Activated CD4-positive, CD25-positive, alpha-beta regulatory T cell (primary cell): ENCODE measurements at regions not wholly inside any gene's neighbourhood (a gene's known extent, or its start where the extent isn't known, plus 50 kb on each side); places are given as distances from the start of the nearest gene placed in this dataset.

ENCODE experiments used
- DNase-seq, 4 experiments: peaks; one replicate each; lab custom pipeline; 2025; lab: John Stamatoyannopoulos, UW

GRCh38 chr1:209427277-209427676 is 156.2 kb upstream of the CAMK1G start:
- no peak for DNase-seq

GRCh38 chr1:209427811-209428210 is 155.7 kb upstream of the CAMK1G start:
- no peak for DNase-seq

GRCh38 chr1:209428241-209428921 is 155.1 kb upstream of the CAMK1G start:
- no peak for DNase-seq

- no peak for DNase-seq
Observed at GRCh38 chr1:209429611-209430010, 153.9 kb upstream of the CAMK1G start.

- DNase-seq, result no peak
Observed at GRCh38 chr1:209430107-209430506, 153.4 kb upstream of the CAMK1G start.

GRCh38 chr1:209430821-209431259 is 152.7 kb upstream of the CAMK1G start:
- no peak for DNase-seq

GRCh38 chr1:209431402-209431801 is 152.1 kb upstream of the CAMK1G start:
- DNase-seq, result no peak

- DNase-seq, result no peak
Observed at GRCh38 chr1:209431813-209432442, 151.6 kb upstream of the CAMK1G start.

- DNase-seq, result no peak
Observed at GRCh38 chr1:209432443-209432825, 151.1 kb upstream of the CAMK1G start.

- DNase-seq, result no peak
Observed at GRCh38 chr1:209433649-209434031, 149.9 kb upstream of the CAMK1G start.

GRCh38 chr1:209434066-209434465 is 149.4 kb upstream of the CAMK1G start:
- DNase-seq, result no peak

- DNase-seq, result no peak
Observed at GRCh38 chr1:209434631-209435217, 148.8 kb upstream of the CAMK1G start.

- no peak for DNase-seq
Observed at GRCh38 chr1:209435654-209436566, 147.6 kb upstream of the CAMK1G start.

- no peak for DNase-seq
Observed at GRCh38 chr1:209439828-209440227, 143.7 kb upstream of the CAMK1G start.

- no peak for DNase-seq
Observed at GRCh38 chr1:209443361-209443931, 140.1 kb upstream of the CAMK1G start.

- no peak for DNase-seq
Observed at GRCh38 chr1:209443975-209444651, 139.4 kb upstream of the CAMK1G start.

- DNase-seq, result no peak
Observed at GRCh38 chr1:209444961-209445360, 138.6 kb upstream of the CAMK1G start.

- no peak for DNase-seq
Observed at GRCh38 chr1:209445576-209445975, 137.9 kb upstream of the CAMK1G start.

- DNase-seq, result no peak
Observed at GRCh38 chr1:209446356-209446755, 137.2 kb upstream of the CAMK1G start.

- no peak for DNase-seq
Observed at GRCh38 chr1:209454340-209454994, 129.0 kb upstream of the CAMK1G start.

GRCh38 chr1:209455145-209455544 is 128.4 kb upstream of the CAMK1G start:
- DNase-seq, result no peak
